Kidney (tissue), 13 donors: ENCODE measurements at regions not wholly inside any gene's neighbourhood (a gene's known extent, or its start where the extent isn't known, plus 50 kb on each side); places are given as distances from the start of the nearest gene placed in this dataset.

ENCODE experiments used
- DNase-seq, 5 donors: peaks; one replicate each; pipeline ENCODE4 v3.0.0-alpha.2; 2013 to 2020
- FAIRE-seq: peaks from 2 replicates; lab custom pipeline; 2012; peaks lifted over from hg19 to GRCh38; lab: Jason Lieb, UNC
- H3K27ac ChIP-seq, 2 donors: one replicate each; pipeline ENCODE4 v1.7.0; 2013; ENCODE audit warnings: low read depth in 2 of 2, low read length in 2 of 2, inconsistent platforms in 1 of 2
- H3K27me3 ChIP-seq: one replicate; pipeline ENCODE4 v1.7.1; 2013; ENCODE audit warnings: low read length, inconsistent platforms; ENCODE audit not compliant: control insufficient read depth, insufficient read depth
- H3K36me3 ChIP-seq, 3 donors: one replicate each; pipeline versions ENCODE4 v1.7.0 to v1.7.1; 2013; ENCODE audit warnings: low read length in 3 of 3, control low read depth in 1 of 3, inconsistent platforms in 1 of 3; ENCODE audit not compliant: insufficient read depth in 3 of 3, control insufficient read depth in 2 of 3
- H3K4me1 ChIP-seq, 3 donors: one replicate each; pipeline versions ENCODE4 v1.7.0 to v1.7.1; 2013; ENCODE audit warnings: low read length in 3 of 3, inconsistent platforms in 1 of 3, low read depth in 1 of 3; ENCODE audit not compliant: control insufficient read depth in 2 of 3, insufficient read depth in 2 of 3
- H3K4me3 ChIP-seq, 3 donors: one replicate each; pipeline versions ENCODE4 v1.7.0 to v1.8.1; 2013; ENCODE audit warnings: low read length in 3 of 3, control low read depth in 1 of 3, inconsistent platforms in 1 of 3
- H3K9ac ChIP-seq, 3 donors: one replicate each; pipeline versions ENCODE4 v1.7.0 to v1.7.1; 2013; ENCODE audit warnings: low read length in 3 of 3, control low read depth in 1 of 3, inconsistent platforms in 1 of 3
- H3K9me3 ChIP-seq, 3 donors: one replicate each; pipeline versions ENCODE4 v1.7.0 to v1.7.1; 2013; ENCODE audit warnings: low read length in 3 of 3, control low read depth in 1 of 3, inconsistent platforms in 1 of 3; ENCODE audit not compliant: control insufficient read depth in 2 of 3, insufficient read depth in 1 of 3
- CTCF ChIP-seq: IDR thresholded peaks from 3 replicates; pipeline ENCODE4 v1.5.1; 2012; ENCODE audit warnings: mild to moderate bottlenecking, moderate library complexity, borderline replicate concordance; ENCODE audit not compliant: insufficient read depth; ENCODE audit errors: extremely low read depth
- intact Hi-C: fragments of 100-400 bp; cut with DNase I; formaldehyde crosslinking; loops from one replicate; pipeline ENCODE4 v1.11.1; 2022
- donor health status: control.
- donor health status: control.
- donor health status: control.
- donor health status: control.
- donor health status: control.
- donor health status: DM: yes; HTN: yes; CAD: no.
- donor health status: Normal renal cell carcinoma (clear cell type).

- Histone ChIP-seq H3K9me3 (peaks cover 0 to 1% (median 0%) of the 10 kb centered on the region in 3 donors), H3K4me1 (no peaks in the 10 kb centered on the region), H3K9ac (no peak overlapping the region), H3K27me3 (no peaks in the 10 kb centered on the region), H3K36me3 (no peaks in the 10 kb centered on the region), H3K27ac (no peak overlapping the region), H3K4me3 (no peak overlapping the region)
- TF ChIP-seq CTCF: no peak
- FAIRE-seq (no peak), DNase-seq (no peak)
- intact Hi-C loops: no loop called here
Observed at GRCh38 chr22:48238966-48239365, 1476.5 kb downstream of the TBC1D22A start.

- Histone ChIP-seq H3K9ac (no peak overlapping the region), H3K9me3 (peaks cover 0 to 6% (median 0%) of the 10 kb centered on the region in 3 donors), H3K4me1 (no peaks in the 10 kb centered on the region), H3K36me3 (no peaks in the 10 kb centered on the region), H3K27ac (no peak overlapping the region), H3K27me3 (no peaks in the 10 kb centered on the region), H3K4me3 (no peak overlapping the region)
- no peak for FAIRE-seq
- DNase-seq: no peak
- TF ChIP-seq CTCF: no peak
- intact Hi-C loops: no loop called here
Observed at GRCh38 chr22:48238284-48238915, 1476.0 kb downstream of the TBC1D22A start.

- Histone ChIP-seq H3K27ac (no peak overlapping the region), H3K9ac (no peak overlapping the region), H3K27me3 (no peaks in the 10 kb centered on the region), H3K36me3 (no peaks in the 10 kb centered on the region), H3K4me1 (no peaks in the 10 kb centered on the region), H3K9me3 (peaks cover 0 to 6% (median 0%) of the 10 kb centered on the region in 3 donors), H3K4me3 (no peak overlapping the region)
- FAIRE-seq (no peak), DNase-seq (peak in 3 of 5 donors; percentile 31 to 67 (median 60))
- no peak for TF ChIP-seq CTCF
- intact Hi-C loops: no loop called here
Observed at GRCh38 chr22:48237466-48238283, 1475.2 kb downstream of the TBC1D22A start.
